B cell (primary cell): ENCODE measurements at regions not wholly inside any gene's neighbourhood (a gene's known extent, or its start where the extent isn't known, plus 50 kb on each side); places are given as distances from the start of the nearest gene placed in this dataset.

Experiments used
- ATAC-seq: fragments of 200-7000 bp; cut with Tn5 transposase; one replicate; pipeline ENCODE4 v1.10.0; 2021; ENCODE audit warnings: low read depth, mild to moderate bottlenecking, moderate number of reproducible peaks, moderate library complexity
- CTCF ChIA-PET: fragments of 350-600 bp; sonication (Branson Sonifier 250); formaldehyde crosslinking; loops from one replicate; lab custom pipeline; 2021; ENCODE audit warnings: antibody characterized with exemption, inconsistent platforms; lab: Charles Lee
- POLR2A ChIA-PET: fragments of 350-600 bp; sonication (Branson Sonifier 250); formaldehyde crosslinking; loops from one replicate; lab custom pipeline; 2021; ENCODE audit warnings: antibody characterized with exemption; lab: Charles Lee
- DNase-seq: peaks from one replicate; pipeline ENCODE4 v3.0.0; 2013
- H2AFZ ChIP-seq: 2 replicates; pipeline ENCODE4 v1.6.1; 2012; ENCODE audit warnings: mild to moderate bottlenecking, low read depth, low read length; ENCODE audit not compliant: insufficient read depth, poor library complexity, severe bottlenecking
- H3K27ac ChIP-seq, 2 donors: 1 replicate in 1 of 2; 2 replicates in 1 of 2; pipeline ENCODE4 v1.5.1; 2012 to 2013; ENCODE audit warnings: low read length in 2 of 2, mild to moderate bottlenecking in 2 of 2, moderate library complexity in 1 of 2
- H3K27me3 ChIP-seq, 4 experiments: fragments of 200-600 bp in 1 of 4; sonication (generic) in 1 of 4; replicated peaks in 1 of 4; 1 replicate in 2 of 4; 2 replicates in 2 of 4; pipeline versions ENCODE4 v1.6.1 to v1.7.0; 2013 to 2016; ENCODE audit warnings: low read length in 3 of 4, mild to moderate bottlenecking in 2 of 4, mixed read lengths in 1 of 4, moderate library complexity in 1 of 4; ENCODE audit not compliant: insufficient read depth in 4 of 4, control insufficient read depth in 3 of 4; ENCODE audit errors: control extremely low read depth in 1 of 4
- H3K36me3 ChIP-seq, 2 experiments: replicated peaks in 1 of 2; 1 replicate in 1 of 2; 2 replicates in 1 of 2; pipeline versions ENCODE4 v1.6.1 to v1.7.1; 2013; ENCODE audit warnings: low read length in 1 of 2; ENCODE audit not compliant: insufficient read depth in 2 of 2, control insufficient read depth in 1 of 2; ENCODE audit errors: control extremely low read depth in 1 of 2, extremely low read depth in 1 of 2
- H3K4me1 ChIP-seq, 2 donors: fragments of 200-600 bp in 1 of 2; sonication (generic) in 1 of 2; 1 replicate in 1 of 2; 2 replicates in 1 of 2; pipeline versions ENCODE4 v1.5.1 to v1.6.1; 2013 to 2017; ENCODE audit warnings: low read length in 2 of 2; ENCODE audit not compliant: control insufficient read depth in 2 of 2, insufficient read depth in 2 of 2
- H3K4me2 ChIP-seq: replicated peaks from 2 replicates; pipeline ENCODE3; 2012; ENCODE audit warnings: mild to moderate bottlenecking, low read depth, low read length; ENCODE audit not compliant: poor library complexity, severe bottlenecking
- H3K4me3 ChIP-seq, 5 experiments: fragments of 200-600 bp in 1 of 5; sonication (generic) in 1 of 5; 1 replicate in 3 of 5; 2 replicates in 2 of 5; pipeline versions ENCODE4 v1.5.1 to v1.7.0; 2011 to 2016; ENCODE audit warnings: low read length in 4 of 5, mild to moderate bottlenecking in 4 of 5, low read depth in 2 of 5, control low read depth in 1 of 5, moderate library complexity in 1 of 5; ENCODE audit not compliant: insufficient read depth in 1 of 5; ENCODE audit errors: control extremely low read depth in 1 of 5, extremely low read depth in 1 of 5
- H3K79me2 ChIP-seq: fragments of 200-600 bp; sonication (generic); one replicate; pipeline ENCODE4 v1.6.0; 2016; ENCODE audit warnings: low read length; ENCODE audit not compliant: control insufficient read depth, insufficient read depth
- H3K9ac ChIP-seq: fragments of 200-600 bp; sonication (generic); 2 replicates; pipeline ENCODE4 v1.6.1; 2017; ENCODE audit warnings: mild to moderate bottlenecking, low read length, moderate library complexity
- H3K9me3 ChIP-seq, 3 donors: one replicate each; pipeline versions ENCODE4 v1.6.1 to v1.7.1; 2013; ENCODE audit warnings: low read length in 2 of 3; ENCODE audit not compliant: control insufficient read depth in 2 of 3, insufficient read depth in 1 of 3; ENCODE audit errors: control extremely low read depth in 1 of 3
- H4K20me1 ChIP-seq: 2 replicates; pipeline ENCODE4 v1.6.0; 2012; ENCODE audit warnings: mild to moderate bottlenecking, low read length; ENCODE audit not compliant: insufficient read depth, control insufficient read depth, poor library complexity, severe bottlenecking
- H3K27ac Mint-ChIP-seq: one replicate; pipeline ENCODE4 v1.8.0; 2021; ENCODE audit warnings: mixed read lengths
- H3K27me3 Mint-ChIP-seq: one replicate; pipeline ENCODE4 v1.8.0; 2021; ENCODE audit warnings: mixed read lengths
- H3K4me1 Mint-ChIP-seq: one replicate; pipeline ENCODE4 v1.8.0; 2021; ENCODE audit warnings: mixed read lengths
- H3K4me3 Mint-ChIP-seq: one replicate; pipeline ENCODE4 v1.8.0; 2021; ENCODE audit warnings: mixed read lengths
- H3K9me3 Mint-ChIP-seq: one replicate; pipeline ENCODE4 v1.8.0; 2022; ENCODE audit warnings: mixed read lengths; ENCODE audit not compliant: insufficient read depth
- EZH2 ChIP-seq: IDR thresholded peaks from 2 replicates; pipeline ENCODE4 v1.6.1; 2012; ENCODE audit warnings: borderline replicate concordance, low read depth, mild to moderate bottlenecking, moderate library complexity, low read length; ENCODE audit not compliant: insufficient read depth, poor library complexity, severe bottlenecking
- WGBS: methylation state at CpG from one replicate; pipeline ENCODE4 v1.1.5; 2013; ENCODE audit warnings: missing lambda C conversion rate; ENCODE audit not compliant: insufficient coverage; 5-methylcytosine and 5-hydroxymethylcytosine counted together
- intact Hi-C: fragments of 100-400 bp; cut with micrococcal nuclease; formaldehyde crosslinking; loops from one replicate; pipeline ENCODE4 v1.10.0; 2022
- TF ChIP-seq, protein P1 (sequence below): fragments of 200-600 bp; IDR thresholded peaks from one replicate; pipeline ENCODE4 v1.8.0; 2022; ENCODE audit warnings: antibody characterized with exemption, mild to moderate bottlenecking

DNA sequence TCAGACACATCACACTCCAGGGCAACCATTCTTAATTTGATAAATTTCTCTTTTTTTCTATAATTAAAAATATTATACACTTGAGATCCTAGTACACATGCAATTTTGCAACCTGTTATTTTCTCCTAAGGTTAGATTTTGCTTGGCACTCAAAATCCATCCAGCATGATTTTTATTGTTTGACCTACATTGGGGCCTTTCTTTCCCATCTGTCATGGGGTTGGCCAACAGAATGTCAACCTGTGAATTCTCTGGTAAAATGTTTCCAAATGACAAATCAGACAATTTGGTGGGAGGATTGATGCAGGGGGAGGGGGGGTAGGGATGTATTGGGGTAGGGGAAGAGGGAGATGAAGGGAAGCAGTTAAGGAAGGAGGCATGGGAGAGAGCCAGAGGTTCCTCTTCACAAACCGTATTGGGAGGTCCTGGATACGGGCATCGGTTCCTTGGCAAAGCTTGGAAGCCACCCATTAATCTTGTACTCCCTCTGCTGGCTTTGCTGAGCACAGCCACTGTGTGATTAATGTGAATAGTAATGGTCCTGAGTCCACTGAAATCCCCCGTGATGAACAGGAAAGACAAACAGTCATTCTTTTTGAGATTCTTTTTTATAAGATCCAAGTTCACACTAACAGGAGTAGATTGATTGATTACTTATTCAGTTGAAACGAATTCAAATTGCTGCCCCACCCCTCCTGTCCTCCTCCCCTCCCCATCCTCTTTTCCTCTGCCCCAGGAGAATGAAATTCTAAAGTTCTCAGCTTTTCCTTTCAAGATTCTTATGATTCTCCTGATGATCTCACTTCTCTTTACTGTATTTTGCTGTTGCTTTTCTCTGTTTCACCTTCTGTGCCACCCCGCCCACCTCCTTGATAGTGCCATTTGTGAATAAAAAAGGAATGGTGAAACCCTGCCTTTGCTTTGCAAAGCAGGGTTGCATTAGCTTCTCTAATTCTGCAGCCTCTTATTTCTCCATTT lies 82.2 kb upstream of the SLC25A26 start:
- no peak for TF ChIP-seq EZH2
- TF ChIP-seq, protein P1, sequence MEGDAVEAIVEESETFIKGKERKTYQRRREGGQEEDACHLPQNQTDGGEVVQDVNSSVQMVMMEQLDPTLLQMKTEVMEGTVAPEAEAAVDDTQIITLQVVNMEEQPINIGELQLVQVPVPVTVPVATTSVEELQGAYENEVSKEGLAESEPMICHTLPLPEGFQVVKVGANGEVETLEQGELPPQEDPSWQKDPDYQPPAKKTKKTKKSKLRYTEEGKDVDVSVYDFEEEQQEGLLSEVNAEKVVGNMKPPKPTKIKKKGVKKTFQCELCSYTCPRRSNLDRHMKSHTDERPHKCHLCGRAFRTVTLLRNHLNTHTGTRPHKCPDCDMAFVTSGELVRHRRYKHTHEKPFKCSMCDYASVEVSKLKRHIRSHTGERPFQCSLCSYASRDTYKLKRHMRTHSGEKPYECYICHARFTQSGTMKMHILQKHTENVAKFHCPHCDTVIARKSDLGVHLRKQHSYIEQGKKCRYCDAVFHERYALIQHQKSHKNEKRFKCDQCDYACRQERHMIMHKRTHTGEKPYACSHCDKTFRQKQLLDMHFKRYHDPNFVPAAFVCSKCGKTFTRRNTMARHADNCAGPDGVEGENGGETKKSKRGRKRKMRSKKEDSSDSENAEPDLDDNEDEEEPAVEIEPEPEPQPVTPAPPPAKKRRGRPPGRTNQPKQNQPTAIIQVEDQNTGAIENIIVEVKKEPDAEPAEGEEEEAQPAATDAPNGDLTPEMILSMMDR, result no peak
- H2AFZ ChIP-seq, result no peak overlapping the region
- no peaks in the 10 kb centered on the region for H4K20me1 ChIP-seq
- DNase-seq, result no peak
- H3K9ac ChIP-seq, result no peak overlapping the region
- H3K27me3 ChIP-seq, result peaks cover 0 to 2% (median 0%) of the 10 kb centered on the region in 4 experiments
- H3K27ac ChIP-seq, result no peak overlapping the region
- CTCF ChIA-PET, result no interaction called here
- H3K4me3 ChIP-seq, result no peak overlapping the region
- no peaks in the 10 kb centered on the region for H3K4me1 Mint-ChIP-seq
- H3K4me1 ChIP-seq, result no peaks in the 10 kb centered on the region
- no peaks in the 10 kb centered on the region for H3K9me3 Mint-ChIP-seq
- no peak for ATAC-seq
- no peak overlapping the region for H3K27ac Mint-ChIP-seq
- no peaks in the 10 kb centered on the region for H3K79me2 ChIP-seq
- H3K9me3 ChIP-seq, result peaks cover 0 to 3% (median 0%) of the 10 kb centered on the region in 3 donors
- no peak overlapping the region for H3K4me3 Mint-ChIP-seq
- no CpG with 5 or more reads among the region's 6 CpGs for WGBS
- intact Hi-C loops, result no loop called here
- POLR2A ChIA-PET, result no interaction called here
- H3K36me3 ChIP-seq, result no peaks in the 10 kb centered on the region
- no peak overlapping the region for H3K4me2 ChIP-seq
- H3K27me3 Mint-ChIP-seq, result peaks cover 9% of the 10 kb centered on the region

DNA sequence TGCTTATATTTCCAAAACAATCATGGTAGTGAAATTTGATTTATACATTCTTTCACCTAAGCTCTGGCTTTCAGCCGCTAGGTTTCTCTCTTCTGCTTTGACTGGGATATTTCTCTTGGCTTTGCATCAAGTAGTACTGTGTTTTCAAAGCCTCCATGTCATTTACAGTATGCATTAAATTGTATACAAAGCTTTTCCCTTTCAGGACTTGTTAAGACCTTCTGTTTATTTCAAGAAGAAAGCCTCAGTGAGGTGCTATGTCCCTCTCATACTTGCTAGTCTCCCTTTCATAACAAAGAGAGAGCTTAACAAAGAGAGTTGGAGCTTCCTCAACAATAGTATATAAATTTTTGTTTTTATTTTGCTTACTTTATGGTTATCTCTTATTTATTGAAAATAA lies 84.2 kb upstream of the SLC25A26 start:
- peaks cover 0 to 3% (median 0%) of the 10 kb centered on the region in 3 donors for H3K9me3 ChIP-seq
- intact Hi-C loops, result no loop called here
- no peak overlapping the region for H3K27ac ChIP-seq
- H3K36me3 ChIP-seq, result no peaks in the 10 kb centered on the region
- ATAC-seq (no peak), DNase-seq (no peak)
- H3K4me1 ChIP-seq, result no peaks in the 10 kb centered on the region
- H2AFZ ChIP-seq, result no peak overlapping the region
- H3K27me3 ChIP-seq, result peaks cover 0 to 2% (median 0%) of the 10 kb centered on the region in 4 experiments
- H3K9ac ChIP-seq, result no peak overlapping the region
- ChIA-PET POLR2A (no interaction called here), CTCF (no interaction called here)
- H4K20me1 ChIP-seq, result no peaks in the 10 kb centered on the region
- no CpG with 5 or more reads among the region's 1 CpG for WGBS
- TF ChIP-seq EZH2, result no peak
- TF ChIP-seq, protein P1, result no peak
- Mint-ChIP-seq H3K27me3 (peaks cover 4% of the 10 kb centered on the region), H3K4me3 (no peak overlapping the region), H3K4me1 (no peaks in the 10 kb centered on the region), H3K27ac (no peak overlapping the region), H3K9me3 (no peaks in the 10 kb centered on the region)
- H3K79me2 ChIP-seq, result no peaks in the 10 kb centered on the region
- no peak overlapping the region for H3K4me3 ChIP-seq
- no peak overlapping the region for H3K4me2 ChIP-seq
